ENCODE measurements at regions not wholly inside any gene's neighbourhood (a gene's known extent, or its start where the extent isn't known, plus 50 kb on each side); places are given as distances from the start of the nearest gene placed in this dataset.

DNA sequence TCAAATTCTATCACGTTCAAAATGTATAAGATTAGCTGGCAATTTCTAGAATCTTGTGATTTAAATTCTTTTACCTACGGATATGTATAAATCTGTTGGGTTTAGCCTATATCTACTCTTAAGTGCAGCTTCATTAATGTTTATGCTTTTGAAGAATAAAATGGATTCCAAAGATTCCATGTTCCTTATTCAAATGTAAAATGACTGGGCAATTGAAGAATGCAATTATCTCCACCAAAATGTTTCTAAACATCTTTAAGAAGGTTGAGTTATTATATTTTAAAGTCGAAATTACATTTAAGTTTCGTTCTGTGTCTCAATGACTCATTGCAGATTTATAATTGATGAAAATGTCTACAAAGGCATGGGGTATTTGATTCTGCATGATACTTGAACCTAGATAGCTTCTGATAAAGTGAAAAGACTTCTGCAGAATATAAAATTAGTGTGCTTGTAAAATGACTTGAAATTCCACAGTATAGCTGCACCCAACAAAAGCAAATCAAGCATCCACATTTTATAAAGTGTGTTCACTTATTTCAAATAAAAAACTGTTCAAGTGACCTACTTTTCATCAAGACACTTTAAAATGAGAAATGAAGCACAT lies 697.0 kb upstream of the PCDH15 start:
- no peak for TF ChIP-seq SUZ12 (IDR thresholded peaks at IDR 0.05)
- TF ChIP-seq FOXK2 (IDR thresholded peaks at IDR 0.05), result no peak
- no peak for TF ChIP-seq FOXM1 (IDR thresholded peaks at IDR 0.05; ENCODE audit: borderline replicate concordance)
- TF ChIP-seq ZNF384 (IDR thresholded peaks at IDR 0.05), result no peak
- no peak for TF ChIP-seq TARDBP (IDR thresholded peaks at IDR 0.05)
- no peak for TF ChIP-seq SP1 (IDR thresholded peaks at IDR 0.05)
